ENCODE measurements at regions not wholly inside any gene's neighbourhood (a gene's known extent, or its start where the extent isn't known, plus 50 kb on each side); places are given as distances from the start of the nearest gene placed in this dataset.

DNA sequence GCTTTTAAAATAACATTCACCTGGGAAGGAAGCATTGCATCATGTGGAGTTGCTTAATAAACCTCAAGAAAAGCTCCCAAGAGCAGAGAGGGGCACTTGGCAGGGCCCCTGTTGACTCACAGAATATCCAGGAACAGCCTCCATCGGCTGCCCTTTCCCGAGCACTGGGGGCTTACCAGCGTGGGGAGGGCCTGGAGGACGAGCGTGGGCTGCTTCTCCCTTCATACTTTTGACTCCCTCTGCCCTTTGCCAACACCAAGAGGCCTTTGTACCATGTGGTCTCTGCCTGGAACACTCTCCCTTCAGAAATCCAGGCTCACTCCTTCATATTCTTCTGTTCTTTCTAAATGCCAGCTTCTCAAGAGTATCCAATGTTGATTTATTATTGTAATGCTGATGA lies 492.1 kb upstream of the TMEM132C start:
- Histone ChIP-seq H2AFZ (ENCODE audit: low read depth, low read length, severe bottlenecking) (no peak overlapping the region), H3F3A (ENCODE audit: insufficient read depth) (no peaks in the 10 kb centered on the region), H3K27me3 (ENCODE audit: low read length) (no peaks in the 10 kb centered on the region), H3K79me2 (ENCODE audit: insufficient read depth, low read length) (no peaks in the 10 kb centered on the region), H3K36me3 (ENCODE audit: low read length) (no peaks in the 10 kb centered on the region), H3K9ac (ENCODE audit: low read length) (no peak overlapping the region), H3K4me2 (ENCODE audit: low read depth, low read length, poor library complexity, severe bottlenecking) (no peak overlapping the region), H3K27ac (ENCODE audit: low read depth, low read length) (no peak overlapping the region), H3K9me3 (ENCODE audit: insufficient read depth, low read length) (no peaks in the 10 kb centered on the region), H4K20me1 (ENCODE audit: low read depth, low read length) (no peaks in the 10 kb centered on the region), H3K9me2 (replicated peaks; ENCODE audit: insufficient read depth, low read length) (no peaks in the 10 kb centered on the region), H3K4me3 (ENCODE audit: insufficient read depth, low read length, poor library complexity, severe bottlenecking) (no peak overlapping the region)
- TF ChIP-seq, protein P1, sequence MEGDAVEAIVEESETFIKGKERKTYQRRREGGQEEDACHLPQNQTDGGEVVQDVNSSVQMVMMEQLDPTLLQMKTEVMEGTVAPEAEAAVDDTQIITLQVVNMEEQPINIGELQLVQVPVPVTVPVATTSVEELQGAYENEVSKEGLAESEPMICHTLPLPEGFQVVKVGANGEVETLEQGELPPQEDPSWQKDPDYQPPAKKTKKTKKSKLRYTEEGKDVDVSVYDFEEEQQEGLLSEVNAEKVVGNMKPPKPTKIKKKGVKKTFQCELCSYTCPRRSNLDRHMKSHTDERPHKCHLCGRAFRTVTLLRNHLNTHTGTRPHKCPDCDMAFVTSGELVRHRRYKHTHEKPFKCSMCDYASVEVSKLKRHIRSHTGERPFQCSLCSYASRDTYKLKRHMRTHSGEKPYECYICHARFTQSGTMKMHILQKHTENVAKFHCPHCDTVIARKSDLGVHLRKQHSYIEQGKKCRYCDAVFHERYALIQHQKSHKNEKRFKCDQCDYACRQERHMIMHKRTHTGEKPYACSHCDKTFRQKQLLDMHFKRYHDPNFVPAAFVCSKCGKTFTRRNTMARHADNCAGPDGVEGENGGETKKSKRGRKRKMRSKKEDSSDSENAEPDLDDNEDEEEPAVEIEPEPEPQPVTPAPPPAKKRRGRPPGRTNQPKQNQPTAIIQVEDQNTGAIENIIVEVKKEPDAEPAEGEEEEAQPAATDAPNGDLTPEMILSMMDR (IDR thresholded peaks at IDR 0.05; ENCODE audit: insufficient read depth, low read length, poor library complexity, severe bottlenecking) = no peak
- TF ChIP-seq EZH2phosphoT487 (conservative IDR thresholded peaks at IDR 0.05; ENCODE audit: low read length) = no peak

DNA sequence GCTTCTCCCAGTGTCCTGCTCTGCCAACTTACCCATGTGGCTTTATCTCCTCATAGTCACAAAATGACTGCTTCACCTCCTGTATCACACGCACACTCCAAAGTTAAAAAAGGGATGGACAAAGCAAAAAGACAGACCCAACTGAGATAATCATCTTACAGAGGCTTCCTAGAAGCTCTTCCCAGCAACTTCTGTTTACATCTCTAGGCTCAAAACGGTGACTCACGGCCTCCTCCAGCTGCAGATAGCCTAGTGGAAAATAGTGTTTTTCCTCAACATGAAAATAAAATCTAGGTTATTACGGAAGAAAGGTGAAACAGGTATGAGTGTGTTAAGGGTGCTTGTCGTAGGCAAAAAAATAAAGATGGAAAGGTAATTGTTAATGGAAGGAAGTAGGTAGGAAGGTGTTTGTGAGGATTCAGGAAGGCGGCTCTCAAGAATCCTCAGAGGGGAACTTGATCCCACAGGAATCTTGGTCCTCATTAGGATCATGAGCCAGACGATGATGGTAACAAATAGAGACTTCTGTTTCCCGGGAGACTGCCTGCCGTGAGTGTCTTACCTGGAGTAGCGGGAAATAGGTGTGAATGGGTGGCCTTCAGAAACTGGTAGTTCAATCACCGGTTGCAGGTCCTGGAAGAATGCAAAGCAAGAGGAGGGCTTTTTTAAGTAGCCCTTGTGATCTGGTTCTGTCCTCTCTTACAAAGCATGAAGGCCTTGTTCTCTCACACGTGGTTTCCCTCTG lies 487.5 kb upstream of the TMEM132C start:
- Histone ChIP-seq H2AFZ (ENCODE audit: low read depth, low read length, severe bottlenecking) (no peak overlapping the region), H3K4me3 (ENCODE audit: insufficient read depth, low read length, poor library complexity, severe bottlenecking) (no peak overlapping the region), H3K9me2 (replicated peaks; ENCODE audit: insufficient read depth, low read length) (no peaks in the 10 kb centered on the region), H3K79me2 (ENCODE audit: insufficient read depth, low read length) (no peaks in the 10 kb centered on the region), H3K27ac (ENCODE audit: low read depth, low read length) (no peak overlapping the region), H3K9me3 (ENCODE audit: insufficient read depth, low read length) (no peaks in the 10 kb centered on the region), H3K36me3 (ENCODE audit: low read length) (no peaks in the 10 kb centered on the region), H3K4me2 (ENCODE audit: low read depth, low read length, poor library complexity, severe bottlenecking) (no peak overlapping the region), H4K20me1 (ENCODE audit: low read depth, low read length) (no peaks in the 10 kb centered on the region), H3K27me3 (ENCODE audit: low read length) (no peaks in the 10 kb centered on the region), H3K9ac (ENCODE audit: low read length) (no peak overlapping the region), H3F3A (ENCODE audit: insufficient read depth) (no peaks in the 10 kb centered on the region)
- TF ChIP-seq, protein P1 (IDR thresholded peaks at IDR 0.05; ENCODE audit: insufficient read depth, low read length, poor library complexity, severe bottlenecking) = no peak
- TF ChIP-seq EZH2phosphoT487 (conservative IDR thresholded peaks at IDR 0.05; ENCODE audit: low read length) = no peak

DNA sequence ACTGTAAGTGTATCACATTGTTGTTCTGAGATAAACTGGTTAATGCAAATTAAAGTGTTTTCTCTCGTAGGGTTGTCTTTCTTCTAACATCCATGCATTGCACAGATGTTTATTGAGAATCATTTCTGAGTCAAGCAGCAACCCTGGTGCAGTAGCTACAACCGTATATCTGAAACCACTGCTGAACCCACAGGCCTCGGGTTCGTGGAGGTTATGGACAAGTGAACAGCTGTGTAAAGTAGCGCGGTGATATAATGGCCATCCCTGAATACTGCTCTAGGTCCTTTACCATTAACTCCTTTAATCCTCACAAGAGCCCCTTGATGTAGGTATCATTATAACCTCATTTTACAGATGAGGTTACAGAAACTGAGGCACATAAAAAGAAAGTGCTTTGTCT lies 486.1 kb upstream of the TMEM132C start:
- no peaks in the 10 kb centered on the region for H3F3A ChIP-seq (ENCODE audit: insufficient read depth)
- H3K27me3 ChIP-seq (ENCODE audit: low read length) = no peaks in the 10 kb centered on the region

More for the DNA sequence above, 486.1 kb upstream of the TMEM132C start:
- TF ChIP-seq EZH2phosphoT487 (conservative IDR thresholded peaks at IDR 0.05; ENCODE audit: low read length) = no peak
- TF ChIP-seq, protein P1 (IDR thresholded peaks at IDR 0.05; ENCODE audit: insufficient read depth, low read length, poor library complexity, severe bottlenecking) = no peak
- Histone ChIP-seq H3K4me3 (ENCODE audit: insufficient read depth, low read length, poor library complexity, severe bottlenecking) (no peak overlapping the region), H3K36me3 (ENCODE audit: low read length) (no peaks in the 10 kb centered on the region), H2AFZ (ENCODE audit: low read depth, low read length, severe bottlenecking) (no peak overlapping the region), H3K9me3 (ENCODE audit: insufficient read depth, low read length) (no peaks in the 10 kb centered on the region), H4K20me1 (ENCODE audit: low read depth, low read length) (no peaks in the 10 kb centered on the region), H3K27ac (ENCODE audit: low read depth, low read length) (no peak overlapping the region), H3K9me2 (replicated peaks; ENCODE audit: insufficient read depth, low read length) (no peaks in the 10 kb centered on the region), H3K4me2 (ENCODE audit: low read depth, low read length, poor library complexity, severe bottlenecking) (no peak overlapping the region), H3K79me2 (ENCODE audit: insufficient read depth, low read length) (no peaks in the 10 kb centered on the region), H3K9ac (ENCODE audit: low read length) (no peak overlapping the region)
